HCT116 (cell line): ENCODE measurements at regions not wholly inside any gene's neighbourhood (a gene's known extent, or its start where the extent isn't known, plus 50 kb on each side); places are given as distances from the start of the nearest gene placed in this dataset.

ENCODE experiments used
- ATAC-seq: fragments of 200-7000 bp; cut with Tn5 transposase; 2 replicates; pipeline ENCODE4 v1.9.1; 2020; ENCODE audit warnings: mild to moderate bottlenecking, moderate library complexity
- BruUV-seq: library from RNA; stranded (reverse); fragments of 400-500 nt; replicated peaks from 2 replicates; lab custom pipeline; 2021; lab: Mats Ljungman, UMichigan
- CTCF ChIA-PET: fragments of 300-600 bp; sonication (Branson Sonifier 250); formaldehyde crosslinking; loops from one replicate; lab custom pipeline; 2021; ENCODE audit warnings: antibody characterized with exemption; lab: Charles Lee
- POLR2A ChIA-PET: fragments of 300-600, 350-600 bp; sonication (Branson Sonifier 250); formaldehyde crosslinking; loops from one replicate; lab custom pipeline; 2021; ENCODE audit warnings: antibody characterized with exemption; lab: Charles Lee
- RAD21 ChIA-PET, 2 experiments: fragments of 300-600 bp; sonication (Branson Sonifier 250); formaldehyde crosslinking; loops; one replicate each; lab custom pipeline; 2023; ENCODE audit warnings: low total read pairs in 2 of 2; ENCODE audit not compliant: uncharacterized antibody in 2 of 2, unreplicated experiment in 2 of 2, low non-redundant PET in 1 of 2; lab: Charles Lee
- DNase-seq: peaks from one replicate; pipeline ENCODE4 v3.0.0-alpha.2; 2010; ENCODE audit warnings: low read depth, low spot score
- H2AFZ ChIP-seq: fragments of 200-600 bp; shearing (Covaris generic), sonication (generic); 2 replicates; pipeline ENCODE4 v1.6.1; 2017; ENCODE audit warnings: low read depth, mixed run types, mixed read lengths, antibody characterized with exemption, low read length; ENCODE audit not compliant: poor library complexity, severe bottlenecking
- H3K27ac ChIP-seq: 2 replicates; pipeline ENCODE4 v1.5.1; 2012; ENCODE audit warnings: low read depth, low read length
- H3K27me3 ChIP-seq: fragments of 200-600 bp; sonication (generic); 2 replicates; pipeline ENCODE4 v1.6.1; 2016; ENCODE audit warnings: mixed run types, low read length, mixed read lengths; ENCODE audit not compliant: insufficient read depth
- H3K36me3 ChIP-seq, 2 experiments: fragments of 200-500 bp in 1 of 2; fragments of 200-600 bp in 1 of 2; sonication (Bioruptor generic) in 1 of 2; sonication (generic) in 1 of 2; 2 replicates each; pipeline versions ENCODE4 v1.5.1 to v1.6.1; 2014 to 2016; ENCODE audit warnings: low read length in 2 of 2, inconsistent platforms in 1 of 2, mixed read lengths in 1 of 2, mixed run types in 1 of 2; ENCODE audit not compliant: insufficient read depth in 2 of 2, control insufficient read depth in 1 of 2
- H3K4me1 ChIP-seq, 2 experiments: fragments of 200-600 bp in 1 of 2; sonication (generic) in 1 of 2; 2 replicates each; pipeline versions ENCODE4 v1.5.1 to v1.6.1; 2012 to 2017; ENCODE audit warnings: low read length in 2 of 2, inconsistent platforms in 1 of 2, mild to moderate bottlenecking in 1 of 2, mixed read lengths in 1 of 2, mixed run types in 1 of 2, moderate library complexity in 1 of 2; ENCODE audit not compliant: insufficient read depth in 2 of 2, control insufficient read depth in 1 of 2
- H3K4me2 ChIP-seq: fragments of 200-600 bp; sonication (generic); 2 replicates; pipeline ENCODE4 v1.6.1; 2017; ENCODE audit warnings: mixed run types, low read length, mixed read lengths
- H3K4me3 ChIP-seq, 2 experiments: fragments of 200-600 bp in 1 of 2; sonication (generic) in 1 of 2; replicated peaks in 1 of 2; 2 replicates each; pipeline ENCODE4 v1.5.1; 2011 to 2016; ENCODE audit warnings: low read length in 2 of 2, control low read depth in 1 of 2, low read depth in 1 of 2, mild to moderate bottlenecking in 1 of 2, mixed read lengths in 1 of 2, mixed run types in 1 of 2
- H3K79me2 ChIP-seq: fragments of 200-600 bp; sonication (generic); 2 replicates; pipeline ENCODE4 v1.6.1; 2017; ENCODE audit warnings: mild to moderate bottlenecking, mixed run types, low read length, moderate library complexity, mixed read lengths; ENCODE audit not compliant: insufficient read depth
- H3K9ac ChIP-seq: fragments of 200-600 bp; sonication (generic); 2 replicates; pipeline ENCODE4 v1.6.1; 2016; ENCODE audit warnings: low read length, mixed read lengths
- H3K9me2 ChIP-seq: fragments of 200-600 bp; sonication (generic), shearing (Covaris generic); 2 replicates; pipeline ENCODE4 v1.6.1; 2017; ENCODE audit warnings: mixed run types, mild to moderate bottlenecking, moderate library complexity; ENCODE audit not compliant: insufficient read depth
- H3K9me3 ChIP-seq, 2 experiments: fragments of 200-500 bp in 1 of 2; fragments of 200-600 bp in 1 of 2; sonication (Bioruptor generic) in 1 of 2; sonication (generic) in 1 of 2; 2 replicates each; pipeline ENCODE4 v1.6.1; 2014 to 2017; ENCODE audit warnings: low read length in 2 of 2, mixed read lengths in 2 of 2, inconsistent platforms in 1 of 2, low read depth in 1 of 2, mild to moderate bottlenecking in 1 of 2, mixed run types in 1 of 2, moderate library complexity in 1 of 2; ENCODE audit not compliant: control insufficient read depth in 1 of 2, insufficient read depth in 1 of 2
- H4K20me1 ChIP-seq: fragments of 200-600 bp; sonication (generic), shearing (Covaris generic); 2 replicates; pipeline ENCODE4 v1.6.1; 2017; ENCODE audit warnings: mixed run types, mild to moderate bottlenecking, moderate library complexity; ENCODE audit not compliant: insufficient read depth
- CBX3 ChIP-seq: IDR thresholded peaks from 2 replicates; pipeline ENCODE4 v1.6.1; 2012; ENCODE audit warnings: low read depth
- CEBPB ChIP-seq: IDR thresholded peaks from 2 replicates; pipeline ENCODE4 v1.6.1; 2012; ENCODE audit warnings: low read depth
- EGR1 ChIP-seq: IDR thresholded peaks from 2 replicates; pipeline ENCODE4 v1.6.1; 2012; ENCODE audit warnings: low read depth
- EZH2 ChIP-seq: fragments of 200-600 bp; sonication (generic); IDR thresholded peaks from 2 replicates; pipeline ENCODE4 v1.6.1; 2017; ENCODE audit warnings: antibody characterized with exemption, mixed run types
- EZH2phosphoT487 ChIP-seq: fragments of 200-600 bp; IDR thresholded peaks from 2 replicates; pipeline ENCODE4 v1.6.1; 2018; ENCODE audit warnings: antibody characterized with exemption, borderline replicate concordance
- POLR2A ChIP-seq: IDR thresholded peaks from 2 replicates; pipeline ENCODE4 v1.7.0; 2011; ENCODE audit warnings: borderline replicate concordance; ENCODE audit not compliant: insufficient read depth, insufficient read length; ENCODE audit errors: extremely low read depth
- POLR2AphosphoS5 ChIP-seq: IDR thresholded peaks from 2 replicates; pipeline ENCODE4 v1.6.1; 2011; ENCODE audit warnings: mild to moderate bottlenecking, low read depth, low read length, moderate library complexity
- RAD21 ChIP-seq: IDR thresholded peaks from 2 replicates; pipeline ENCODE4 v1.6.1; 2012; ENCODE audit warnings: low read depth, mild to moderate bottlenecking
- REST ChIP-seq: IDR thresholded peaks from 2 replicates; pipeline ENCODE4 v1.6.1; 2012; ENCODE audit warnings: low read depth
- SIN3A ChIP-seq: IDR thresholded peaks from 2 replicates; pipeline ENCODE4 v1.6.1; 2012; ENCODE audit warnings: low read depth
- SRF ChIP-seq: IDR thresholded peaks from 2 replicates; pipeline ENCODE4 v1.6.1; 2012; ENCODE audit warnings: low read depth
- TCF7L2 ChIP-seq: IDR thresholded peaks from 2 replicates; pipeline ENCODE4 v1.7.0; 2011; ENCODE audit warnings: borderline replicate concordance, inconsistent platforms; ENCODE audit not compliant: insufficient read depth, insufficient read length; ENCODE audit errors: extremely low read depth
- YY1 ChIP-seq: IDR thresholded peaks from 2 replicates; pipeline ENCODE4 v1.6.1; 2011; ENCODE audit warnings: low read length, low read depth, moderate library complexity, mild to moderate bottlenecking; ENCODE audit not compliant: insufficient replicate concordance; ENCODE audit errors: extremely low read depth
- ZFX ChIP-seq: fragments of 450-650 bp; IDR thresholded peaks from 2 replicates; pipeline ENCODE4 v1.6.1; 2017
- intact Hi-C: fragments of 100-400 bp; cut with micrococcal nuclease; formaldehyde crosslinking; loops from 2 replicates; pipeline ENCODE4 v1.10.0; 2022

- ATAC-seq (no peak), DNase-seq (no peak)
- POLR2A ChIA-PET: no interaction called here
- Histone ChIP-seq H3K36me3 (no peaks in the 10 kb centered on the region), H3K4me1 (no peaks in the 10 kb centered on the region), H3K4me3 (no peak overlapping the region), H3K27ac (no peak overlapping the region), H4K20me1 (no peaks in the 10 kb centered on the region), H3K4me2 (no peak overlapping the region), H3K27me3 (0 out of 2 replicates have a peak, but pooled peaks cover 10% of the 10 kb centered on the region), H3K9ac (no peak overlapping the region), H3K9me2 (no peaks in the 10 kb centered on the region), H2AFZ (no peak overlapping the region), H3K9me3 (no peaks in the 10 kb centered on the region), H3K79me2 (no peaks in the 10 kb centered on the region)
- RAD21 ChIA-PET: no interaction called here
- no TSS peak for BruUV-seq
- intact Hi-C loops: no loop called here
- CTCF ChIA-PET: no interaction called here
- TF ChIP-seq CEBPB: no peak
- TF ChIP-seq SIN3A: no peak
- TF ChIP-seq TCF7L2: no peak
- TF ChIP-seq CBX3: no peak
- no peak for TF ChIP-seq REST
- no peak for TF ChIP-seq POLR2AphosphoS5
- TF ChIP-seq EZH2phosphoT487: no peak
- no peak for TF ChIP-seq ZFX
- TF ChIP-seq POLR2A: no peak
- TF ChIP-seq YY1: no peak
- TF ChIP-seq RAD21: no peak
- no peak for TF ChIP-seq EZH2
- TF ChIP-seq EGR1: no peak
- TF ChIP-seq SRF: no peak
These were observed 233.4 kb downstream of the MTX2 start for GRCh38 chr2:176502619-176503018.
